NCI-H1694 treated with DMSO at 0.1 percent for 48 hours (cell line): ENCODE measurements at regions not wholly inside any gene's neighbourhood (a gene's known extent, or its start where the extent isn't known, plus 50 kb on each side); places are given as distances from the start of the nearest gene placed in this dataset.

ENCODE experiments used
- DNase-seq: peaks from one replicate; lab custom pipeline; 2025; lab: John Stamatoyannopoulos, UW

- no peak for DNase-seq
Measured at GRCh38 chr4:4599481-4600275, 57.8 kb upstream of the STX18 start.

- DNase-seq, result no peak
Measured at GRCh38 chr4:4598851-4599411, 57.1 kb upstream of the STX18 start.

GRCh38 chr4:4596720-4597119, 54.9 kb upstream of the STX18 start:
- no peak for DNase-seq

- DNase-seq, result no peak
Measured at GRCh38 chr4:4595252-4595651, 53.4 kb upstream of the STX18 start.

- no peak for DNase-seq
Measured at GRCh38 chr4:4594285-4594920, 52.6 kb upstream of the STX18 start.

GRCh38 chr4:4593596-4594284, 51.9 kb upstream of the STX18 start:
- no peak for DNase-seq

- no peak for DNase-seq
Measured at GRCh38 chr4:4592414-4592813, 50.6 kb upstream of the STX18 start.
